ENCODE measurements at regions not wholly inside any gene's neighbourhood (a gene's known extent, or its start where the extent isn't known, plus 50 kb on each side); places are given as distances from the start of the nearest gene placed in this dataset.

- Histone ChIP-seq H3K27me3 (replicated peaks) (no peaks in the 10 kb centered on the region), H3K4me3 (ENCODE audit: low read depth, low read length) (no peak overlapping the region), H3K27ac (no peak overlapping the region), H3K36me3 (replicated peaks) (no peaks in the 10 kb centered on the region)
- TF ChIP-seq CTCF (IDR thresholded peaks at IDR 0.05; ENCODE audit: low read depth, low read length, missing control alignments) = peak; percentile 97
- DNase-seq = peak; percentile 29
- in situ Hi-C loops (cut with HindIII; ENCODE audit: low pct_ligation_motif_present, low sequenced_read_pairs) = no loop called here
Measured at GRCh38 chr12:111298582-111299436, 70.1 kb downstream of the PHETA1 start.

GRCh38 chr12:111297703-111298426 lies 71.0 kb downstream of the PHETA1 start:
- in situ Hi-C loops (cut with HindIII; ENCODE audit: low pct_ligation_motif_present, low sequenced_read_pairs) = no loop called here
- H3K27ac ChIP-seq = no peak overlapping the region
- H3K36me3 ChIP-seq (replicated peaks) = no peaks in the 10 kb centered on the region
- no peaks in the 10 kb centered on the region for H3K27me3 ChIP-seq (replicated peaks)
- no peak overlapping the region for H3K4me3 ChIP-seq (ENCODE audit: low read depth, low read length)
- no peak for DNase-seq
- peak; percentile 30 for TF ChIP-seq CTCF (IDR thresholded peaks at IDR 0.05; ENCODE audit: low read depth, low read length, missing control alignments)

- no peak for TF ChIP-seq CTCF (IDR thresholded peaks at IDR 0.05; ENCODE audit: low read depth, low read length, missing control alignments)
- Histone ChIP-seq H3K4me3 (ENCODE audit: low read depth, low read length) (no peak overlapping the region), H3K27me3 (replicated peaks) (no peaks in the 10 kb centered on the region), H3K27ac (no peak overlapping the region), H3K36me3 (replicated peaks) (no peaks in the 10 kb centered on the region)
- no peak for DNase-seq
- in situ Hi-C loops (cut with HindIII; ENCODE audit: low pct_ligation_motif_present, low sequenced_read_pairs) = no loop called here
Measured at GRCh38 chr12:111296906-111297463, 71.9 kb downstream of the PHETA1 start.

- DNase-seq = no peak
- Histone ChIP-seq H3K27me3 (replicated peaks) (no peaks in the 10 kb centered on the region), H3K36me3 (replicated peaks) (no peaks in the 10 kb centered on the region), H3K4me3 (ENCODE audit: low read depth, low read length) (no peak overlapping the region), H3K27ac (no peak overlapping the region)
- TF ChIP-seq CTCF (IDR thresholded peaks at IDR 0.05; ENCODE audit: low read depth, low read length, missing control alignments) = no peak
- in situ Hi-C loops (cut with HindIII; ENCODE audit: low pct_ligation_motif_present, low sequenced_read_pairs) = no loop called here
Measured at GRCh38 chr12:111295176-111295575, 73.7 kb downstream of the PHETA1 start.

- DNase-seq = no peak
- Histone ChIP-seq H3K4me3 (ENCODE audit: low read depth, low read length) (no peak overlapping the region), H3K27me3 (replicated peaks) (no peaks in the 10 kb centered on the region), H3K36me3 (replicated peaks) (no peaks in the 10 kb centered on the region), H3K27ac (no peak overlapping the region)
- no peak for TF ChIP-seq CTCF (IDR thresholded peaks at IDR 0.05; ENCODE audit: low read depth, low read length, missing control alignments)
- in situ Hi-C loops (cut with HindIII; ENCODE audit: low pct_ligation_motif_present, low sequenced_read_pairs) = no loop called here
Measured at GRCh38 chr12:111293266-111294009, 75.5 kb downstream of the PHETA1 start.

All from brain microvascular endothelial cell (primary cell).